Large intestine (tissue), 3 donors: ENCODE measurements at regions not wholly inside any gene's neighbourhood (a gene's known extent, or its start where the extent isn't known, plus 50 kb on each side); places are given as distances from the start of the nearest gene placed in this dataset.
A peak's percentile ranks its signal among the peaks of the same experiment; 100 is the strongest.

Source experiments
- DNase-seq, 2 donors: peaks; one replicate each; pipeline versions ENCODE4 v3.0.0 to v3.0.0-alpha.2; 2013
- H3K27ac ChIP-seq: one replicate; pipeline ENCODE4 v1.5.1; 2013; ENCODE audit warnings: low read length
- H3K27me3 ChIP-seq: 2 replicates; pipeline ENCODE4 v1.6.1; 2013; ENCODE audit warnings: low read length; ENCODE audit not compliant: control insufficient read depth, insufficient read depth
- H3K36me3 ChIP-seq: 2 replicates; pipeline ENCODE4 v1.6.1; 2013; ENCODE audit warnings: low read length; ENCODE audit not compliant: control insufficient read depth, insufficient read depth
- H3K4me1 ChIP-seq: one replicate; pipeline ENCODE4 v1.6.1; 2013; ENCODE audit warnings: low read length; ENCODE audit not compliant: control insufficient read depth, insufficient read depth
- H3K4me3 ChIP-seq: one replicate; pipeline ENCODE4 v1.5.1; 2013; ENCODE audit warnings: low read length
- H3K9me3 ChIP-seq: one replicate; pipeline ENCODE4 v1.6.1; 2013; ENCODE audit warnings: mild to moderate bottlenecking, low read depth, low read length, moderate library complexity; ENCODE audit not compliant: control insufficient read depth
- WGBS: methylation state at CpG from one replicate; pipeline ENCODE4 v1.1.5; 2013; ENCODE audit warnings: low lambda C conversion rate; ENCODE audit not compliant: insufficient coverage; 5-methylcytosine and 5-hydroxymethylcytosine counted together

GRCh38 chr15:61421938-61422337, 192.8 kb upstream of the RORA start:
- Histone ChIP-seq H3K4me1 (no peaks in the 10 kb centered on the region), H3K9me3 (no peaks in the 10 kb centered on the region), H3K27me3 (peaks cover 2% of the 10 kb centered on the region), H3K27ac (no peak overlapping the region), H3K36me3 (no peaks in the 10 kb centered on the region), H3K4me3 (no peak overlapping the region)
- no CpG with 5 or more reads among the region's 1 CpG for whole genome bisulfite sequencing
- DNase-seq = no peak

- WGBS = 86% methylated on average over 1 of the region's 2 CpGs
- Histone ChIP-seq H3K4me1 (no peaks in the 10 kb centered on the region), H3K27ac (no peak overlapping the region), H3K4me3 (no peak overlapping the region), H3K36me3 (no peaks in the 10 kb centered on the region), H3K9me3 (no peaks in the 10 kb centered on the region), H3K27me3 (peaks cover 2% of the 10 kb centered on the region)
- no peak for DNase-seq
Measured at GRCh38 chr15:61421470-61421869, 192.4 kb upstream of the RORA start.

- DNase-seq = no peak
- Histone ChIP-seq H3K4me1 (no peaks in the 10 kb centered on the region), H3K27ac (no peak overlapping the region), H3K4me3 (no peak overlapping the region), H3K27me3 (no peaks in the 10 kb centered on the region), H3K9me3 (no peaks in the 10 kb centered on the region), H3K36me3 (no peaks in the 10 kb centered on the region)
Measured at GRCh38 chr15:61420546-61420945, 191.4 kb upstream of the RORA start.

- Histone ChIP-seq H3K4me1 (no peaks in the 10 kb centered on the region), H3K4me3 (no peak overlapping the region), H3K9me3 (no peaks in the 10 kb centered on the region), H3K27me3 (no peaks in the 10 kb centered on the region), H3K36me3 (no peaks in the 10 kb centered on the region), H3K27ac (no peak overlapping the region)
- DNase-seq = no peak
- 100% methylated on average over 1 of the region's 2 CpGs for WGBS
Measured at GRCh38 chr15:61415617-61416120, 186.6 kb upstream of the RORA start.

- no peak overlapping the region for H3K27ac ChIP-seq
- H3K27me3 ChIP-seq = no peaks in the 10 kb centered on the region
- no peaks in the 10 kb centered on the region for H3K9me3 ChIP-seq
- WGBS = 17% methylated on average over 1 of the region's 3 CpGs
- H3K4me1 ChIP-seq = no peaks in the 10 kb centered on the region
- no peak overlapping the region for H3K4me3 ChIP-seq
- no peak for DNase-seq
- no peaks in the 10 kb centered on the region for H3K36me3 ChIP-seq
Measured at GRCh38 chr15:61411902-61412510, 182.9 kb upstream of the RORA start.

GRCh38 chr15:61410662-61411061, 181.6 kb upstream of the RORA start:
- Histone ChIP-seq H3K27me3 (no peaks in the 10 kb centered on the region), H3K9me3 (no peaks in the 10 kb centered on the region), H3K36me3 (no peaks in the 10 kb centered on the region), H3K4me1 (no peaks in the 10 kb centered on the region), H3K4me3 (no peak overlapping the region), H3K27ac (no peak overlapping the region)
- DNase-seq = no peak
- WGBS = 100% methylated on average over 1 of the region's 2 CpGs

- Histone ChIP-seq H3K36me3 (no peaks in the 10 kb centered on the region), H3K4me1 (no peaks in the 10 kb centered on the region), H3K9me3 (no peaks in the 10 kb centered on the region), H3K27ac (no peak overlapping the region), H3K27me3 (peaks cover 2% of the 10 kb centered on the region), H3K4me3 (no peak overlapping the region)
- 100% methylated on average over 1 of the region's 2 CpGs for WGBS
- no peak for DNase-seq
Measured at GRCh38 chr15:61404567-61404966, 175.5 kb upstream of the RORA start.

GRCh38 chr15:61403884-61404283, 174.8 kb upstream of the RORA start:
- H3K9me3 ChIP-seq = no peaks in the 10 kb centered on the region
- no peaks in the 10 kb centered on the region for H3K36me3 ChIP-seq
- H3K4me1 ChIP-seq = no peaks in the 10 kb centered on the region
- DNase-seq = no peak
- peaks cover 2% of the 10 kb centered on the region for H3K27me3 ChIP-seq
- H3K27ac ChIP-seq = no peak overlapping the region
- 83% methylated on average over 2 of the region's 6 CpGs for WGBS
- no peak overlapping the region for H3K4me3 ChIP-seq

- Histone ChIP-seq H3K27ac (no peak overlapping the region), H3K4me1 (no peaks in the 10 kb centered on the region), H3K27me3 (peaks cover 2% of the 10 kb centered on the region), H3K9me3 (no peaks in the 10 kb centered on the region), H3K4me3 (no peak overlapping the region), H3K36me3 (no peaks in the 10 kb centered on the region)
- peak in 1 of 2 donors; percentile 27 for DNase-seq
- no CpG with 5 or more reads among the region's 6 CpGs for WGBS
Measured at GRCh38 chr15:61401903-61402698, 173.0 kb upstream of the RORA start.

GRCh38 chr15:61398310-61398709, 169.2 kb upstream of the RORA start:
- Histone ChIP-seq H3K27ac (no peak overlapping the region), H3K9me3 (no peaks in the 10 kb centered on the region), H3K27me3 (no peaks in the 10 kb centered on the region), H3K4me1 (no peaks in the 10 kb centered on the region), H3K36me3 (no peaks in the 10 kb centered on the region), H3K4me3 (no peak overlapping the region)
- DNase-seq = no peak
